B cell (primary cell): ENCODE measurements at regions not wholly inside any gene's neighbourhood (a gene's known extent, or its start where the extent isn't known, plus 50 kb on each side); places are given as distances from the start of the nearest gene placed in this dataset.

Experiments
- ATAC-seq: fragments of 200-7000 bp; cut with Tn5 transposase; one replicate; pipeline ENCODE4 v1.10.0; 2021; ENCODE audit warnings: low read depth, mild to moderate bottlenecking, moderate number of reproducible peaks, moderate library complexity
- CTCF ChIA-PET: fragments of 350-600 bp; sonication (Branson Sonifier 250); formaldehyde crosslinking; loops from one replicate; lab custom pipeline; 2021; ENCODE audit warnings: antibody characterized with exemption, inconsistent platforms; lab: Charles Lee
- POLR2A ChIA-PET: fragments of 350-600 bp; sonication (Branson Sonifier 250); formaldehyde crosslinking; loops from one replicate; lab custom pipeline; 2021; ENCODE audit warnings: antibody characterized with exemption; lab: Charles Lee
- DNase-seq: peaks from one replicate; pipeline ENCODE4 v3.0.0; 2013
- H2AFZ ChIP-seq: 2 replicates; pipeline ENCODE4 v1.6.1; 2012; ENCODE audit warnings: mild to moderate bottlenecking, low read depth, low read length; ENCODE audit not compliant: insufficient read depth, poor library complexity, severe bottlenecking
- H3K27ac ChIP-seq, 2 donors: 1 replicate in 1 of 2; 2 replicates in 1 of 2; pipeline ENCODE4 v1.5.1; 2012 to 2013; ENCODE audit warnings: low read length in 2 of 2, mild to moderate bottlenecking in 2 of 2, moderate library complexity in 1 of 2
- H3K27me3 ChIP-seq, 4 experiments: fragments of 200-600 bp in 1 of 4; sonication (generic) in 1 of 4; replicated peaks in 1 of 4; 1 replicate in 2 of 4; 2 replicates in 2 of 4; pipeline versions ENCODE4 v1.6.1 to v1.7.0; 2013 to 2016; ENCODE audit warnings: low read length in 3 of 4, mild to moderate bottlenecking in 2 of 4, mixed read lengths in 1 of 4, moderate library complexity in 1 of 4; ENCODE audit not compliant: insufficient read depth in 4 of 4, control insufficient read depth in 3 of 4; ENCODE audit errors: control extremely low read depth in 1 of 4
- H3K36me3 ChIP-seq, 2 experiments: replicated peaks in 1 of 2; 1 replicate in 1 of 2; 2 replicates in 1 of 2; pipeline versions ENCODE4 v1.6.1 to v1.7.1; 2013; ENCODE audit warnings: low read length in 1 of 2; ENCODE audit not compliant: insufficient read depth in 2 of 2, control insufficient read depth in 1 of 2; ENCODE audit errors: control extremely low read depth in 1 of 2, extremely low read depth in 1 of 2
- H3K4me1 ChIP-seq, 2 donors: fragments of 200-600 bp in 1 of 2; sonication (generic) in 1 of 2; 1 replicate in 1 of 2; 2 replicates in 1 of 2; pipeline versions ENCODE4 v1.5.1 to v1.6.1; 2013 to 2017; ENCODE audit warnings: low read length in 2 of 2; ENCODE audit not compliant: control insufficient read depth in 2 of 2, insufficient read depth in 2 of 2
- H3K4me2 ChIP-seq: replicated peaks from 2 replicates; pipeline ENCODE3; 2012; ENCODE audit warnings: mild to moderate bottlenecking, low read depth, low read length; ENCODE audit not compliant: poor library complexity, severe bottlenecking
- H3K4me3 ChIP-seq, 5 experiments: fragments of 200-600 bp in 1 of 5; sonication (generic) in 1 of 5; 1 replicate in 3 of 5; 2 replicates in 2 of 5; pipeline versions ENCODE4 v1.5.1 to v1.7.0; 2011 to 2016; ENCODE audit warnings: low read length in 4 of 5, mild to moderate bottlenecking in 4 of 5, low read depth in 2 of 5, control low read depth in 1 of 5, moderate library complexity in 1 of 5; ENCODE audit not compliant: insufficient read depth in 1 of 5; ENCODE audit errors: control extremely low read depth in 1 of 5, extremely low read depth in 1 of 5
- H3K79me2 ChIP-seq: fragments of 200-600 bp; sonication (generic); one replicate; pipeline ENCODE4 v1.6.0; 2016; ENCODE audit warnings: low read length; ENCODE audit not compliant: control insufficient read depth, insufficient read depth
- H3K9ac ChIP-seq: fragments of 200-600 bp; sonication (generic); 2 replicates; pipeline ENCODE4 v1.6.1; 2017; ENCODE audit warnings: mild to moderate bottlenecking, low read length, moderate library complexity
- H3K9me3 ChIP-seq, 3 donors: one replicate each; pipeline versions ENCODE4 v1.6.1 to v1.7.1; 2013; ENCODE audit warnings: low read length in 2 of 3; ENCODE audit not compliant: control insufficient read depth in 2 of 3, insufficient read depth in 1 of 3; ENCODE audit errors: control extremely low read depth in 1 of 3
- H4K20me1 ChIP-seq: 2 replicates; pipeline ENCODE4 v1.6.0; 2012; ENCODE audit warnings: mild to moderate bottlenecking, low read length; ENCODE audit not compliant: insufficient read depth, control insufficient read depth, poor library complexity, severe bottlenecking
- H3K27ac Mint-ChIP-seq: one replicate; pipeline ENCODE4 v1.8.0; 2021; ENCODE audit warnings: mixed read lengths
- H3K27me3 Mint-ChIP-seq: one replicate; pipeline ENCODE4 v1.8.0; 2021; ENCODE audit warnings: mixed read lengths
- H3K4me1 Mint-ChIP-seq: one replicate; pipeline ENCODE4 v1.8.0; 2021; ENCODE audit warnings: mixed read lengths
- H3K4me3 Mint-ChIP-seq: one replicate; pipeline ENCODE4 v1.8.0; 2021; ENCODE audit warnings: mixed read lengths
- H3K9me3 Mint-ChIP-seq: one replicate; pipeline ENCODE4 v1.8.0; 2022; ENCODE audit warnings: mixed read lengths; ENCODE audit not compliant: insufficient read depth
- EZH2 ChIP-seq: IDR thresholded peaks from 2 replicates; pipeline ENCODE4 v1.6.1; 2012; ENCODE audit warnings: borderline replicate concordance, low read depth, mild to moderate bottlenecking, moderate library complexity, low read length; ENCODE audit not compliant: insufficient read depth, poor library complexity, severe bottlenecking
- WGBS: methylation state at CpG from one replicate; pipeline ENCODE4 v1.1.5; 2013; ENCODE audit warnings: missing lambda C conversion rate; ENCODE audit not compliant: insufficient coverage; 5-methylcytosine and 5-hydroxymethylcytosine counted together
- intact Hi-C: fragments of 100-400 bp; cut with micrococcal nuclease; formaldehyde crosslinking; loops from one replicate; pipeline ENCODE4 v1.10.0; 2022
- TF ChIP-seq, protein P1 (sequence below): fragments of 200-600 bp; IDR thresholded peaks from one replicate; pipeline ENCODE4 v1.8.0; 2022; ENCODE audit warnings: antibody characterized with exemption, mild to moderate bottlenecking

DNA sequence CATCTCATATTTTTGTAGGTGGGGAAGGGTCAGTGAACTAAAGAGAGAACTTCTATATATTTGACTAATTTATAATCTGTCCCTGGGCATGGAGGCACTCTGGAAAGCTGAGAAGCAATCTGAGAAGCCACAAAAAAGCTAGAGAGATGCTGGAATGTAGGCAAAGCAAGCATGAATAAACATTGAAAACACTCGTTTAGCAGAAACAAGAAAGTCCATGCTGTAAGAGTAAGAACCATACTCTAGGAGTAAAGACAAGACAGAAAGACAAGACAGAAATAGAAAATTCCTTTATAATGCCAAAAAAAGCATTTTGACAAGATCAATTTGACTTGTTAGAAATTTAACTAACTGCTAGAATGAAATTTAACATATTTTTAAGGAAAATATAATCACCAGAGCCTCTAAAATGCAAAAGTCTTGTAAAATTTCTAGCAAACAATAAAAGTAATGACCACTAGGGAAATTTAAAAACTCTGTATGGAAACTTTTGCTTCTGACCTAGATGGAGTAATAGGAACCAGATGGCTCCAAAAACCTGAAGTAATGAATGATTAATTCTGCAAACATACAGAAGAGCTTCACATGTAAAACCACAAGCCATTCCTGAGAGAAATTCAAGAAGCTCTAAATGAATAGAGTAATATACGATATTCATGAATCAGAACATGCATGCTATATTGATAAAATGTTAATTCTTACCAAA lies 625.7 kb upstream of the PTCHD4 start:
- Histone ChIP-seq H3K27me3 (no peaks in the 10 kb centered on the region), H3K27ac (no peak overlapping the region), H3K9me3 (no peaks in the 10 kb centered on the region), H3K4me3 (no peak overlapping the region), H3K4me2 (no peak overlapping the region), H3K79me2 (no peaks in the 10 kb centered on the region), H4K20me1 (no peaks in the 10 kb centered on the region), H2AFZ (no peak overlapping the region), H3K4me1 (no peaks in the 10 kb centered on the region), H3K36me3 (no peaks in the 10 kb centered on the region), H3K9ac (no peak overlapping the region)
- TF ChIP-seq EZH2 = no peak
- TF ChIP-seq, protein P1, sequence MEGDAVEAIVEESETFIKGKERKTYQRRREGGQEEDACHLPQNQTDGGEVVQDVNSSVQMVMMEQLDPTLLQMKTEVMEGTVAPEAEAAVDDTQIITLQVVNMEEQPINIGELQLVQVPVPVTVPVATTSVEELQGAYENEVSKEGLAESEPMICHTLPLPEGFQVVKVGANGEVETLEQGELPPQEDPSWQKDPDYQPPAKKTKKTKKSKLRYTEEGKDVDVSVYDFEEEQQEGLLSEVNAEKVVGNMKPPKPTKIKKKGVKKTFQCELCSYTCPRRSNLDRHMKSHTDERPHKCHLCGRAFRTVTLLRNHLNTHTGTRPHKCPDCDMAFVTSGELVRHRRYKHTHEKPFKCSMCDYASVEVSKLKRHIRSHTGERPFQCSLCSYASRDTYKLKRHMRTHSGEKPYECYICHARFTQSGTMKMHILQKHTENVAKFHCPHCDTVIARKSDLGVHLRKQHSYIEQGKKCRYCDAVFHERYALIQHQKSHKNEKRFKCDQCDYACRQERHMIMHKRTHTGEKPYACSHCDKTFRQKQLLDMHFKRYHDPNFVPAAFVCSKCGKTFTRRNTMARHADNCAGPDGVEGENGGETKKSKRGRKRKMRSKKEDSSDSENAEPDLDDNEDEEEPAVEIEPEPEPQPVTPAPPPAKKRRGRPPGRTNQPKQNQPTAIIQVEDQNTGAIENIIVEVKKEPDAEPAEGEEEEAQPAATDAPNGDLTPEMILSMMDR = no peak
- H3K4me3 Mint-ChIP-seq = no peak overlapping the region
- no peaks in the 10 kb centered on the region for H3K27me3 Mint-ChIP-seq
- intact Hi-C loops = no loop called here
- ChIA-PET CTCF (no interaction called here), POLR2A (no interaction called here)
- H3K27ac Mint-ChIP-seq = no peak overlapping the region
- DNase-seq (no peak), ATAC-seq (no peak)
- H3K9me3 Mint-ChIP-seq = no peaks in the 10 kb centered on the region
- no CpG with 5 or more reads among the region's 2 CpGs for WGBS
- H3K4me1 Mint-ChIP-seq = no peaks in the 10 kb centered on the region

DNA sequence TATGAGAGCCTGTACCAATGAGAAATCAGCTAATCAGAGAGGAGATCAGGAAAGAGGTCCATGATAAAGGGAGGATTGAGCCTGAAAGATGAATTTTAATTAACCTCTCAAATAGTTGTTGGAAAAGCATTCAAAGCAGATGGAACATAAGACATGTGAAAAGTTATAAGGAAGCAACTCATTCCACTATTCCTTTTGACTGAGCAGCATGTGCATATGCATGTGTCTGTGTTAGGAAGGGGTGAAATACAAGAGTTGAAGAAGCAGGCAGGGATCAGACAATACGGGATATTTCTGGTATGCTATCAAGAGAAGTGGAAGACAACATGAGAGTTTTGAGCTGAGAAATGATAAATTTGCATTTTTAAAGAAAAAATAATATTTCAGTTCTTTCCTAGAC lies 624.8 kb upstream of the PTCHD4 start:
- TF ChIP-seq, protein P1 = no peak
- no peak for TF ChIP-seq EZH2
- ChIA-PET CTCF (no interaction called here), POLR2A (no interaction called here)
- DNase-seq (no peak), ATAC-seq (no peak)
- no peaks in the 10 kb centered on the region for H3K79me2 ChIP-seq
- H3K9me3 ChIP-seq = no peaks in the 10 kb centered on the region
- Mint-ChIP-seq H3K4me1 (no peaks in the 10 kb centered on the region), H3K27me3 (no peaks in the 10 kb centered on the region), H3K9me3 (peaks cover 2% of the 10 kb centered on the region), H3K4me3 (no peak overlapping the region), H3K27ac (no peak overlapping the region)
- H3K4me2 ChIP-seq = no peak overlapping the region
- no peaks in the 10 kb centered on the region for H3K27me3 ChIP-seq
- no peak overlapping the region for H3K9ac ChIP-seq
- no peak overlapping the region for H3K27ac ChIP-seq
- no peak overlapping the region for H3K4me3 ChIP-seq
- intact Hi-C loops = no loop called here
- H2AFZ ChIP-seq = no peak overlapping the region
- H4K20me1 ChIP-seq = no peaks in the 10 kb centered on the region
- no peaks in the 10 kb centered on the region for H3K36me3 ChIP-seq
- H3K4me1 ChIP-seq = no peaks in the 10 kb centered on the region
- no CpG with 5 or more reads among the region's 1 CpG for WGBS
